Smooth muscle cell (in vitro differentiated cells): ENCODE measurements at regions not wholly inside any gene's neighbourhood (a gene's known extent, or its start where the extent isn't known, plus 50 kb on each side); places are given as distances from the start of the nearest gene placed in this dataset.
A peak's percentile ranks its signal among the peaks of the same experiment; 100 is the strongest.

Source experiments
- DNase-seq: peaks from one replicate; lab custom pipeline; 2025; ENCODE audit not compliant: unreplicated experiment; lab: John Stamatoyannopoulos, UW
- H2AFZ ChIP-seq: fragments of 200-600 bp; sonication (generic); 2 replicates; pipeline ENCODE4 v1.6.0; 2016; ENCODE audit warnings: antibody characterized with exemption, low read depth, mild to moderate bottlenecking
- H3F3A ChIP-seq: fragments of 200-600 bp; sonication (generic); 2 replicates; pipeline ENCODE4 v1.6.0; 2017; ENCODE audit warnings: antibody characterized with exemption, low read depth
- H3K27ac ChIP-seq: fragments of 200-600 bp; sonication (generic); 2 replicates; pipeline ENCODE4 v1.5.1; 2016; ENCODE audit warnings: low read depth, mild to moderate bottlenecking
- H3K27me3 ChIP-seq: fragments of 200-600 bp; sonication (generic); 2 replicates; pipeline ENCODE4 v1.6.1; 2016; ENCODE audit warnings: low read depth, mild to moderate bottlenecking
- H3K36me3 ChIP-seq: fragments of 200-600 bp; sonication (generic); 2 replicates; pipeline ENCODE4 v1.5.1; 2016; ENCODE audit warnings: low read depth
- H3K4me1 ChIP-seq: fragments of 200-600 bp; sonication (generic); 2 replicates; pipeline ENCODE4 v1.5.1; 2016; ENCODE audit warnings: low read depth
- H3K4me2 ChIP-seq: fragments of 200-600 bp; sonication (generic); 2 replicates; pipeline ENCODE4 v1.6.0; 2016; ENCODE audit warnings: mild to moderate bottlenecking
- H3K4me3 ChIP-seq: fragments of 200-600 bp; sonication (generic); 2 replicates; pipeline ENCODE4 v1.5.1; 2016; ENCODE audit warnings: mild to moderate bottlenecking
- H3K79me2 ChIP-seq: fragments of 200-600 bp; sonication (generic); 2 replicates; pipeline ENCODE4 v1.6.0; 2016; ENCODE audit warnings: low read depth, mild to moderate bottlenecking
- H3K9ac ChIP-seq: fragments of 200-600 bp; sonication (generic); 2 replicates; pipeline ENCODE4 v1.6.0; 2016; ENCODE audit warnings: low read depth
- H3K9me3 ChIP-seq: fragments of 200-600 bp; sonication (generic); replicated peaks from 2 replicates; pipeline ENCODE4 v1.5.1; 2016; ENCODE audit warnings: low read depth
- H4K20me1 ChIP-seq: fragments of 200-600 bp; sonication (generic); 2 replicates; pipeline ENCODE4 v1.6.0; 2016; ENCODE audit warnings: low read depth
- CTCF ChIP-seq: fragments of 200-600 bp; sonication (generic); IDR thresholded peaks from 2 replicates; pipeline ENCODE4 v1.5.1; 2017; ENCODE audit warnings: borderline replicate concordance, mild to moderate bottlenecking, antibody characterized with exemption; ENCODE audit not compliant: insufficient read depth, poor library complexity, severe bottlenecking
- WGBS: methylation state at CpG from one replicate; pipeline ENCODE4 v1.1.7; 2016; ENCODE audit warnings: low lambda C conversion rate; 5-methylcytosine and 5-hydroxymethylcytosine counted together

GRCh38 chr6:78709021-78709420 lies 158.3 kb upstream of the IRAK1BP1 start:
- Histone ChIP-seq H3K36me3 (no peaks in the 10 kb centered on the region), H3K4me1 (peaks cover 4% of the 10 kb centered on the region), H3K4me3 (no peak overlapping the region), H2AFZ (no peak overlapping the region), H3K27me3 (no peaks in the 10 kb centered on the region), H4K20me1 (no peaks in the 10 kb centered on the region), H3K27ac (peak overlapping the region; percentile 2), H3F3A (no peaks in the 10 kb centered on the region), H3K4me2 (no peak overlapping the region), H3K9me3 (no peaks in the 10 kb centered on the region), H3K9ac (no peak overlapping the region), H3K79me2 (no peaks in the 10 kb centered on the region)
- DNase-seq = no peak
- no peak for TF ChIP-seq CTCF
- WGBS = 56% methylated on average over 3 of the region's 3 CpGs

DNA sequence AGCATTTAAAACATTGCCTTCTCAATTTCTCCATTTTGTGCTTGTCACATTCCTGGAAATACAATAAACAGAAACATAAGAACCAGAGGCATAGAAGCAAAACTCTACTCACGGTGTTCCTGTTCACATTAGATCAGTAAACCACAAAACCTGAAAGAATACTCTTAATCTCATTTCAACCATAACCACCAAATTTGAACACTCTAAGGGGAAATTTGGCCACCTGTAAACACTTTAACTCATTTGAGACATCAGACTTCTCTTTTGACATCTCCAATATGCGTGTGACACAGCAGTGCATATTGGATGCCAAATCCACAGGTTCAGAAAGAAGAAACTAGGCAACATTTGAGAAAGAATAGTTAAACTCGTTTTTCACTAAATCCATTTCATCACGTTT lies 153.8 kb upstream of the IRAK1BP1 start:
- Histone ChIP-seq H3K9ac (no peak overlapping the region), H3K36me3 (no peaks in the 10 kb centered on the region), H3K4me2 (no peak overlapping the region), H3K4me3 (no peak overlapping the region), H2AFZ (peak overlapping the region; percentile 30), H3K4me1 (no peaks in the 10 kb centered on the region), H3K9me3 (no peaks in the 10 kb centered on the region), H3K27ac (no peak overlapping the region), H4K20me1 (no peaks in the 10 kb centered on the region), H3K27me3 (no peaks in the 10 kb centered on the region), H3F3A (no peaks in the 10 kb centered on the region), H3K79me2 (no peaks in the 10 kb centered on the region)
- 83% methylated on average over 4 of the region's 4 CpGs for WGBS
- no peak for DNase-seq
- TF ChIP-seq CTCF = no peak

GRCh38 chr6:78744144-78744543 lies 123.2 kb upstream of the IRAK1BP1 start:
- no peaks in the 10 kb centered on the region for H3K36me3 ChIP-seq
- H3K27ac ChIP-seq = no peak overlapping the region
- no peak for TF ChIP-seq CTCF

GRCh38 chr6:78746457-78746856 lies 120.9 kb upstream of the IRAK1BP1 start:
- Histone ChIP-seq H3K4me3 (no peak overlapping the region), H3F3A (no peaks in the 10 kb centered on the region), H3K27me3 (no peaks in the 10 kb centered on the region), H3K9ac (no peak overlapping the region), H3K36me3 (no peaks in the 10 kb centered on the region), H3K4me2 (no peak overlapping the region), H3K79me2 (no peaks in the 10 kb centered on the region), H3K9me3 (peaks cover 8% of the 10 kb centered on the region), H2AFZ (no peak overlapping the region), H3K4me1 (no peaks in the 10 kb centered on the region), H4K20me1 (no peaks in the 10 kb centered on the region), H3K27ac (no peak overlapping the region)
- TF ChIP-seq CTCF = no peak
- WGBS = 78% methylated on average over 2 of the region's 2 CpGs
- DNase-seq = no peak

More at GRCh38 chr6:78744144-78744543, 123.2 kb upstream of the IRAK1BP1 start:
- no peak overlapping the region for H2AFZ ChIP-seq
- no peaks in the 10 kb centered on the region for H3K4me1 ChIP-seq
- H3K9ac ChIP-seq = no peak overlapping the region
- H3K4me2 ChIP-seq = no peak overlapping the region
- DNase-seq = no peak
- no peaks in the 10 kb centered on the region for H3F3A ChIP-seq
- no peaks in the 10 kb centered on the region for H3K27me3 ChIP-seq
- H3K9me3 ChIP-seq = peaks cover 8% of the 10 kb centered on the region
- H4K20me1 ChIP-seq = no peaks in the 10 kb centered on the region
- no peaks in the 10 kb centered on the region for H3K79me2 ChIP-seq
- no peak overlapping the region for H3K4me3 ChIP-seq
